ENCODE measurements at regions not wholly inside any gene's neighbourhood (a gene's known extent, or its start where the extent isn't known, plus 50 kb on each side); places are given as distances from the start of the nearest gene placed in this dataset.

DNA sequence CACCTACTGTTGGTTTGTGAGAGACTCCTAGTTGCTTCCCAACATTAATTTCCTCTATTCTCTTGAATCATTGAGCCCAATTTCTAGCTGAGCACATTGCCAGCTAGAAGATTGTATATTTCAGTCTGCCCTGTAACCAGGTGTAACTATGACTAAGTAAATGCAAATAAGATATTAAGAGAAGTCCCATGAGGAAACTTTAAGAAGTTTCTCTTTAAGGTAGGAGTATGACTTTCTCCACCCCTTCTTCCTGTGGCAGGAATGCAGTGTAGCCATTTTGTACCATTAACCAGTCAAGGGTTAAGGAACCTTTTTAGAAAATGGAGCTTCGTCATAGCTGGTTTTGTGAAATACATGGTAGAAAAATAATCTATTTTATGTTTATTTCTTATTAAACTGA is 534.2 kb upstream of the RGS18 start:
- Mint-ChIP-seq H3K4me1 (no peaks in the 10 kb centered on the region), H3K27me3 (no peaks in the 10 kb centered on the region), H3K9me3 (peaks cover 3% of the 10 kb centered on the region), H3K36me3 (no peaks in the 10 kb centered on the region), H3K4me3 (no peak overlapping the region), H3K27ac (no peak overlapping the region)
- ATAC-seq: no peak

DNA sequence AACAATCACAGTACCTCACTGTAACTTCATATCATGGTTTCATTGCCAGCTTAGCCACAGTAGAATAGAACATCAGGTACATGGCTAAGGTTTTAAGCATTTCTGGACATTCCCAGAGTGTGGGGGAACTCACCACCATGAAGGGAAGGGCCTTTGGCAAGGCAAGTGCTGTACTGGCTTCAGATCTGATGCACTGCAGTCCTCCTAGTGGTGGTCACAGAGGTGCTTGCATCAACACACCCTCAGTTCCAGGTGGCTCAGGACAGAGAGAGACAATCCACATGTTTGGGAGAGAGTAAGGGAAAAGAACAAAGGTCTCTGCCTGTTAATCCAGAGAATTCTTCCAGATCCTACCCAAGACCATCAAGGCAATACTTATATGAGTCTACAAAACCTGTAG is 528.4 kb upstream of the RGS18 start:
- Mint-ChIP-seq H3K27ac (no peak overlapping the region), H3K36me3 (no peaks in the 10 kb centered on the region), H3K27me3 (no peaks in the 10 kb centered on the region), H3K4me3 (no peak overlapping the region), H3K4me1 (no peaks in the 10 kb centered on the region), H3K9me3 (peaks cover 5% of the 10 kb centered on the region)
- no peak for ATAC-seq

DNA sequence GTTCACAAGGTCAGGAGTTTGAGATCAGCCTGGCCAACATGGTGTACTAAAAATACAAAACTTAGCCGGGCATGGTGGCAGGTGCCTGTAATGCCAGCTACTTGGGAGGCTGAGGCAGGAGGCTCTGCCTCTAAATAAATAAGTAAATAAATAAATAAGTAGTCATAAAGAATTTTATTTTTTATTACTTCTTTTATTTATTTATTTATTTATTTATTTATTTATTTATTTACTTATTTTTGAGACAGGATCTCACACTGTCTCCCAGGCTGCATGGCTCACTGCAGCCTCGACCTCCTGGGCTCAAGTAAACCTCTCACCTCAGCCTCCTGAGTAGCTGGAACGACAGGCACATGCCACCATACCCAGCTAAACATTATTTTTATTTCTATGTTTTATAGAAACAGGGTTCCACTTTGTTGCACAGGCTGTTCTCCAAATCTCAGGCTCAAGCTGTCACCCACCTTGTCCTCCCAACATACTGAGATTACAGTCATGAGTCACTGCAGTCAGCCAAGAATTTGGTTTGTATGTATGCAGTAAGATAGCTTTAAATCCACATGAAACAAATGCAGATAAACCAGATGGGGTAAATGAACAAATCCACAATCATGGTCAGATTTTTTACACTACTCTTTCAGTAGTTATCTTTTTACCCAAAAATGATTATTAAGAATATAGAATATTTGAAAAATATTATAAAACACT is 523.3 kb upstream of the RGS18 start:
- Mint-ChIP-seq H3K9me3 (peaks cover 10% of the 10 kb centered on the region), H3K27me3 (no peaks in the 10 kb centered on the region), H3K4me3 (no peak overlapping the region)

DNA sequence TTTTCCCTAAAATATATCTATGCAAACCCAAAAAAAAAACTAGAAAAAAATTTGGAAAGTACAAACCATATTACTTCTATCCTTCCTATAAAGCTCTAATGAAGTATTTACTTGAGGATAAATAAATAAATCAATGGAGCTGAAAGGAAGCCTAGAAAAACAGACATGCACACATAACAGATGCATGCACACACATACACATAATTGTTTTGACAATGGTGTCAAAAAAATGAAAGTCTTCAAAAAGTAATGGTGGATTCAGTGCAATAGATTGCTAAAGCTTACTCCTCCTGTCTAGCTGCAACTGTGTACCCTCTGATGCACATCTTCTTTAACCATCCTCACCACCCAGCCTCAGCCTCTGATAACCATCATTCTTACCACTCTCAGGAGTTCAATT is 521.9 kb upstream of the RGS18 start:
- no peak for ATAC-seq
- no peaks in the 10 kb centered on the region for H3K36me3 Mint-ChIP-seq
- H3K4me3 Mint-ChIP-seq: no peak overlapping the region
- peaks cover 12% of the 10 kb centered on the region for H3K9me3 Mint-ChIP-seq
- no peak overlapping the region for H3K27ac Mint-ChIP-seq
- H3K4me1 Mint-ChIP-seq: no peaks in the 10 kb centered on the region
- no peaks in the 10 kb centered on the region for H3K27me3 Mint-ChIP-seq

More for the DNA sequence above, 523.3 kb upstream of the RGS18 start:
- ATAC-seq: no peak
- Mint-ChIP-seq H3K36me3 (no peaks in the 10 kb centered on the region), H3K27ac (no peak overlapping the region), H3K4me1 (no peaks in the 10 kb centered on the region)

DNA sequence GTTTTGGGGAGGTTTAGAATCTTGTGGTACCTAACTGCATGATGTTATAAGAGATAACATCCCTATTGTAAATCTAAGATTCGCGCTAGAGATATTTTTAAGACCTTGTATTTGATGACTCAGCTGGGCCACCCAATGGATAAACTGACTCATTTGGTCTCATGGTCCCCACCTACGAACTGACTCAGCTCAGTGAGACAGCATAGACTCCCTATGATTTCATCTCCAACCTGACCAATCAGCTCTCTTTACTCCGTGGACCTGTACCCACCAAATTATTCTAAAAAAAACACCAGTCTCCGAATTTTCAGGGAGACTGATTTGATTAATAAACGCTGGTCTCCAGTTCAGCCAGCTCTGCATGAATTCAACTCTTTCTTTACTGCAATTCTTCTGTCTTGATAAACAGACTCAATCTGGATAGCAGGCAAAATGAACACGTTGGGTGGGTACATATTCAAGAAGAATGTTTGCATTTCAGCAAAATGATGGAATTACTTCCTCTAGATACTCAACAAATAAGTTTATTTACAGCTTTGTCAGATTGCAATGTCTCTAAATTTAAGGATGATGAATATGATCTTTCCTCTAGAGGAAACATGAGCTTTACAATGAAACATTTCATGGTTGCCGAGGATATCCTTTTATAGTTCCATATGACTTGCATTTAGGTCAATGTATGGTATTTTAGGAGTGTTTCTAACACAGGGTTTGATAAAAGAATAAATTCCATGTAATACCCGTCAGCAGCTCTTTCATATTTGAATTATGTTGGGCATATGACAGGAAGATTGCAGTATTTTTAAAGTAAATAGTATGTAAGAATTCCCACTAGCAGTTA is 516.6 kb upstream of the RGS18 start:
- Mint-ChIP-seq H3K4me1 (no peaks in the 10 kb centered on the region), H3K27me3 (no peaks in the 10 kb centered on the region), H3K9me3 (peaks cover 5% of the 10 kb centered on the region), H3K36me3 (no peaks in the 10 kb centered on the region), H3K27ac (no peak overlapping the region), H3K4me3 (no peak overlapping the region)
- ATAC-seq: no peak

DNA sequence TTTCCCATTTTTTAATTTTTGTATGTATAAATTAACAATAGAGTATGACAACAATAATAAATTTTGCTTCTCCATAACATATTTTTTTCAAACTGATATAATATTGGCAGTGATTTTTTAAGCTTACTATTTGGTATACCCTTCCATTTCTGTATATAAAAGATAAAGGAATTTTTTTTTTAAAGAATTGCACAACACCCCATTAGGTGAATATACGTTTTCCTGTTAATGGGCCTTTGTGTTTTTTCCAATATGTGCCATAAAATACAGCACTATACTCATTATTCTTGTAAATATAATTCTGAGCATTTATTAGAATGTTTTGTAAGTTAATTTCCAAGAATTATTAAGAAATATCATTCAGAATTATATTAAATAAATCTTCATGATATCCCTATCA is 515.2 kb upstream of the RGS18 start:
- Mint-ChIP-seq H3K27me3 (no peaks in the 10 kb centered on the region), H3K4me3 (no peak overlapping the region), H3K4me1 (no peaks in the 10 kb centered on the region), H3K27ac (no peak overlapping the region), H3K36me3 (no peaks in the 10 kb centered on the region), H3K9me3 (peaks cover 8% of the 10 kb centered on the region)
- ATAC-seq: no peak

DNA sequence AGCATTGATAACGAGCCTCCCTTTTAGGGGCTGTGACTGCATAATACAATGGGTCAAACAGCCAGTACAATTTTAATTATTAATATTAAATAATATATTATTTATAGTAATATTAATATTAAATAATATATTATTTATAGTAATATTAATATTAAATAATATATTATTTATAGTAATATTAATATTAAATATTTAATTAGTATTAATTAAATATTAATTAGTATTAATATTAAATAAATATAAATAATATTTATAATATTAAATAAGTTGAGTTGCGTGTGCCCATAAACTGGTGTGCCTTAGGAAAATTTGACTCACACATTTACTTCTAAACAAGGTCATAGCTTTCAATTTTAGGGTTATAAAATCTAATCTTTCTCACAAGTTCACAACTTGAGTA is 509.3 kb upstream of the RGS18 start:
- no peak for ATAC-seq
- no peak overlapping the region for H3K4me3 Mint-ChIP-seq
- no peaks in the 10 kb centered on the region for H3K36me3 Mint-ChIP-seq
- peaks cover 3% of the 10 kb centered on the region for H3K9me3 Mint-ChIP-seq
- H3K4me1 Mint-ChIP-seq: no peaks in the 10 kb centered on the region
- no peaks in the 10 kb centered on the region for H3K27me3 Mint-ChIP-seq
- no peak overlapping the region for H3K27ac Mint-ChIP-seq

DNA sequence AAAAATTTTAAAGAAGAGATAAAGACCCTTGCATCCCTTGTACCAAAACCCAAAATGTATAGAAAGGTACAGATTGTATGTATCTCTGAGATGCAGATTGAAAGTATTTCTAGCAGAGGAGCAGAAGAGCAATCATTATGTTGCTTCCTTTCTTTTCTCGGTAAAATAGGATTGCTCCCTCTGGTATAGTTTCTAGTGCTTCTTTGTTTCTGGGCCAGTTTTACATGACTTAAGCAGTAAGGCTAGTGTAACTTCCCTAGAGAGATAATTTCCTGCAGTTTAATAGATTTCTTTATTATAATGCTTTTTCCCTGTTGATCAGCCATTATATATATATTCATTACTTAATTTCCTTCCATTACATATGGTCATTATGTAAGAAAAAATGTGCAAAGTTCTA is 496.2 kb upstream of the RGS18 start:
- Mint-ChIP-seq H3K27ac (no peak overlapping the region), H3K4me3 (no peak overlapping the region), H3K4me1 (no peaks in the 10 kb centered on the region), H3K9me3 (no peaks in the 10 kb centered on the region), H3K27me3 (no peaks in the 10 kb centered on the region), H3K36me3 (no peaks in the 10 kb centered on the region)
- no peak for ATAC-seq

DNA sequence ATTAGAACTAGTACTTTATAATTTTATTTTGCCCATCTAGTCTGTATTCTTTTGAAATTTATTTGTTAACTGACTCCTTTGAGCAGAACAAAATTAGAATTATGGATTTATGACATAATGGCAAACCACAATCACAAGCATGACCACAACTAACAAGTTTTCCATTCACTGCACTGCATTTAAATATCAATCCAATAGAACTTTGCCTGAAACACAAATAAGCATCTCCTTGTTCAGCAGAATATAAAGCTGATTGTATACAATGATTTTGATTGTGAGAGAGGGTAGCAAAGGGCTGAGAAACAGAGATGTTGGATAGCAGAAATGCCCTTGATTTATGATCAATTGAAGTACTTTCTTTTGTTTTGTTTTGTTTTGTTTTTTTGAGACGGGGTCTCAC is 495.5 kb upstream of the RGS18 start:
- no peak for ATAC-seq
- Mint-ChIP-seq H3K9me3 (no peaks in the 10 kb centered on the region), H3K4me3 (no peak overlapping the region), H3K4me1 (no peaks in the 10 kb centered on the region), H3K27ac (no peak overlapping the region), H3K36me3 (no peaks in the 10 kb centered on the region), H3K27me3 (no peaks in the 10 kb centered on the region)

DNA sequence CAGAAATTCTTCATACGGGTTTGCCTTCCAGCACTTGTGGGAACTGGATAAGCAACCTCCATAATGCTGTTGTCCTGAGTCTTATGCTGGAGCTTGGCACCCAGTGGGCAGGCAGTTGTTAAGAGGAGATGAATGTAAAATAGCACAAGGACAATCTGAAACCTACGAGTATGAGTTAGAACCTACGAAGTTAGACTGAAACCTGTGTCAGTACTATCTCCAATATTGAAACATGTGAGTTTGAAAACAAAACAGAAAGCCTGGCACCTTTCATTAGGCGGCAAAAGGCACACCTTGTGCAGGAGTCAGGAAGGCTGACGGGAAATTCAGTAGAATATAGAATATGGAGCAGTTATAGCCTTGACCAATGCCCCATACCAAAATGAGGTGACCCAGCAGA is 489.7 kb upstream of the RGS18 start:
- H3K4me3 Mint-ChIP-seq: no peak overlapping the region

DNA sequence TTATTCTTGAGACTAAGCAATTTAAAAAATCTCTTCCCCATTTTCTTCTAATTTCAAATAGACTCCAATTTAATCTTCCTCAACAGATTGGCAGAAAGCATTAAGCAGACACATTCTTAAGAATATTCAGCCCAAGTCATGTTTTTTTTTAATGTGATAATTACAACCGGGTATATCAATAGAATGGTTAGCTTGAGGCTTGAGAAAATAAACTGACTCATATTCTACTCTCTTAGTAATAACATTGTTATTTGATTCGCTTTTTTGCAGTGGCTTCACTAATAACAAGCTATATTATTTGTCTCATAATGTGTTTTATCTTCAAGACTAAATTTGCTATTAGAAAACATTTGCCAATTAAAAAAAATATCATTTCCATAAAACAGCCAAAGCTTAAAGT is 488.6 kb upstream of the RGS18 start:
- H3K27ac Mint-ChIP-seq: no peak overlapping the region
- no peak overlapping the region for H3K4me3 Mint-ChIP-seq
- H3K9me3 Mint-ChIP-seq: no peaks in the 10 kb centered on the region
- no peaks in the 10 kb centered on the region for H3K36me3 Mint-ChIP-seq
- H3K4me1 Mint-ChIP-seq: no peaks in the 10 kb centered on the region
- no peak for ATAC-seq
- no peaks in the 10 kb centered on the region for H3K27me3 Mint-ChIP-seq

More for the DNA sequence above, 489.7 kb upstream of the RGS18 start:
- Mint-ChIP-seq H3K9me3 (no peaks in the 10 kb centered on the region), H3K27ac (no peak overlapping the region), H3K27me3 (no peaks in the 10 kb centered on the region), H3K4me1 (no peaks in the 10 kb centered on the region), H3K36me3 (no peaks in the 10 kb centered on the region)
- ATAC-seq: no peak

DNA sequence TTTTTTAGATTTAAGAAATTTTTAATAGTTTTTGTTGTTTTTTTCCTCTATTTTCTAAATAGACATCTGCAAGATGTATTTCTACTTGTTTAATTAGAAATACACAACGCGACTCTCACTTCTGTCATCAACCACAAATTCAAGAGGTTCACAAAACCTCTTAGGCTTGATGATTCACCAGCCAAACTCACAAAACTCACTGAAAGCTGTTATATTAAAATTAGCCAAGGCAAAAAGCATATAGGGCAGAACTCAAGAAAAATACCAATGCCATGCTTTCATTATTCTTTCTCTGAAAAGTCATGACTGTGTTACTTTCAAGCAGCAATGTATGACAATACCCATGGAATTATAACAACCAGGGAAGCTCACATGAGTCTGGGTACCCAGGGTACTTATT is 487.0 kb upstream of the RGS18 start:
- Mint-ChIP-seq H3K27me3 (no peaks in the 10 kb centered on the region), H3K36me3 (no peaks in the 10 kb centered on the region), H3K4me3 (no peak overlapping the region), H3K4me1 (no peaks in the 10 kb centered on the region), H3K9me3 (no peaks in the 10 kb centered on the region), H3K27ac (no peak overlapping the region)
- ATAC-seq: no peak

DNA sequence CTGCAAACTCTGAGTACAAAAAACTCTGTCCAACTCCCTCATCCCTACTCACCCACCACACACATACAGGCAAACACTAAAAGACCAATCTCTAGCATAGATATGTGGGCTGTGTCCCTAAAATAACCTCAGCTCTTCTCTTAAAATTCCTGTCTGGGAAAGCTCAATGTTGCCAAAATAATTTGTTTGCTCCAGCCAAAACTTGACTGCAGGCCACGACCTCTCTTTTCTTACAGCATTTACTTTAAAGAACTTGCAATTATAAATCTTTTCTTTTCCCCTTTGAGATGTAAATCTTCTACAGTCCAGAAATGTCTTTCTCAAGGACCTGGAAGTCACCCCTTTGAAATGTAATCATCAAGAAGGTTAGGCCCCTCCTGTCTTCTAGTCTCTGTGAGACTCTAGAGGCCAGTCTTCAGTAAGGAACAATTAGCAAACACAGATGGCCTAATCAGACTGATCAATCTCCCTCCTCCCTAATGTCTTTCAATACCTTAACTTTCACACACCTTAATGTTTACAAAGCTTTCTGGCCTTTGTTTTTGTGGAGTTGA is 483.6 kb upstream of the RGS18 start:
- Mint-ChIP-seq H3K36me3 (no peaks in the 10 kb centered on the region), H3K27ac (no peak overlapping the region), H3K9me3 (no peaks in the 10 kb centered on the region), H3K4me1 (no peaks in the 10 kb centered on the region), H3K27me3 (no peaks in the 10 kb centered on the region), H3K4me3 (no peak overlapping the region)
- ATAC-seq: no peak

DNA sequence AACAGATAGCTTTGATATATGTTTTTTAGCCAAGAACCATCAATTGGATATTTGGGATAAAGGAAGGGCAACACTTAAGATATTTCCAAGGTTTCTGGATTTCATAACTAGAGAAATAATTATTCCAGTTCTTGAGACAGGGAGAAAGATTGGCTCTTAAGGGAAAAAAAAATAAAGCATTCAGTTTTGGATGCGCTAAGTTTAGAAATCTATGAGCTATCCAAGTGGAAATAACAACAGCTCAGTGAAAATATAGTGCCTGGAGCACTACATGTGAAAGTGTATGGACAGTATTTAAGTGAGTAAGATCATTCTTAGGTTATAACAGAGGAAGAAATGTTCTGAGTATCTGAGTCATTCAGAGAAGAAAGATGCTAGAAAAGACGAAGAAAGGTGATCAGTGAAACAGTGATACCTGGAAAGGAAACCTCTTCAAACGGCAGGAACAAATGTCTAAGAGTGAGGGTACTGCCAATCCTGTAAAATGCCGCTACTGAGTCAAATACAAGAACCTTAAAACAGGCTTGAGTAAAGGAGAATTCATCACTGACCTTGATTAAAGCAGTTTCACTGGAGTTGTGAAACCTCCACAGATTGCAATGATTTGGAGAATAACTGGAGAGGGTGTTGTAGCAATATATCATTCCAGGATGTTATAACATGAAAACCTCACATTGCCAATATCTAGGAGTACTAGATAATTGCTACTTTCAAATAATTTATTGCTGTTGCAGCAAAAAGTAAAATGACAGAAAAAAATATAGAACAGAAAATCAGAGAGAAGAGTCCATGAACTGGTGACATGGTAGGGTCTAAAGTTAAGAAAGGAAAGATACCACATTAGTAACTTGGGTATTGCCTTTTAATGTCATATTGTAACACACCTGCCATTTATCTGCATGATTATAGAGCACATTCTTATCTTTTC is 482.1 kb upstream of the RGS18 start:
- H3K27me3 Mint-ChIP-seq: no peaks in the 10 kb centered on the region
- H3K4me1 Mint-ChIP-seq: no peaks in the 10 kb centered on the region
- no peak for ATAC-seq

DNA sequence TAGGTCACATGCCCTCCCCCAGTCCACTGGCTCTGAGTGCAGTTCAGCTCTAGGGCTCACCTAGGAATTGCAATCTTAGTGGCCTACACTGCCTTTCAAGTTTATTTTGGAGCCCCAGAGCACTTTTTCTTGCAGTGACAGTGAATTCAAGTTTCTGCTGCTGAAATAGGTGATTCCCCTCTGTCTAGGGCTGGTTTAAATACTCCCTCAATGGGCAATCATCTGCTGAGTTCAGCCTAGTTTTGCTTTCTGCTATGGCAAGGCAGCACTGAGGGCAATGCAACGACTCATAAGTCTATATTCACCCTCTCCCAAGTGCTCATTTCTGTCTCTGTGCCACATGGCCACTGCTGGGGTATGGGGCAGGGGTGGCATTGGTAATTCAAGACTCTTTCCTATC is 472.6 kb upstream of the RGS18 start:
- no peak for ATAC-seq
- Mint-ChIP-seq H3K27ac (no peak overlapping the region), H3K9me3 (no peaks in the 10 kb centered on the region), H3K27me3 (no peaks in the 10 kb centered on the region), H3K4me3 (no peak overlapping the region), H3K4me1 (no peaks in the 10 kb centered on the region), H3K36me3 (no peaks in the 10 kb centered on the region)

More for the DNA sequence above, 482.1 kb upstream of the RGS18 start:
- Mint-ChIP-seq H3K27ac (no peak overlapping the region), H3K36me3 (no peaks in the 10 kb centered on the region), H3K9me3 (no peaks in the 10 kb centered on the region), H3K4me3 (no peak overlapping the region)

All from stimulated activated memory B cell treated with anti-CD40 and anti-IgM and Interleukin-4, amounts not matched to agents 10 μg/mL and 1 μg/mL and 100 μg/mL, for 72 hours (primary cell).